Hepatocyte (in vitro differentiated cells): ENCODE measurements at regions not wholly inside any gene's neighbourhood (a gene's known extent, or its start where the extent isn't known, plus 50 kb on each side); places are given as distances from the start of the nearest gene placed in this dataset.
"Not testable (repeated sequence)": the region's sequence is repeated elsewhere in the genome, so short reads cannot be mapped to it uniquely, and the experiment has no call there.

Experiments
- CTCF ChIP-seq: fragments of 200-600 bp; sonication (generic); IDR thresholded peaks from 2 replicates; pipeline ENCODE4 v1.5.1; 2016; ENCODE audit warnings: antibody characterized with exemption, mild to moderate bottlenecking; ENCODE audit not compliant: poor library complexity
- EZH2phosphoT487 ChIP-seq: fragments of 200-600 bp; sonication (generic); IDR thresholded peaks from one replicate; pipeline ENCODE4 v1.6.1; 2018; ENCODE audit warnings: antibody characterized with exemption, mild to moderate bottlenecking, low read depth, moderate library complexity; ENCODE audit not compliant: unreplicated experiment, severe bottlenecking

GRCh38 chr15:78706481-78707235, 65.6 kb upstream of the CHRNB4 start:
- TF ChIP-seq CTCF, EZH2phosphoT487: not testable (repeated sequence)
